Renal cortex interstitium (tissue), 11 donors: ENCODE measurements at regions not wholly inside any gene's neighbourhood (a gene's known extent, or its start where the extent isn't known, plus 50 kb on each side); places are given as distances from the start of the nearest gene placed in this dataset.

Experiments
- DNase-seq, 11 donors: peaks; one replicate each; pipeline ENCODE4 v3.0.0-alpha.2; 2013; ENCODE audit warnings: low read depth in 9 of 11, low spot score in 4 of 11; ENCODE audit errors: extremely low read depth in 1 of 11

GRCh38 chr6:128827675-128828464 is 55.1 kb upstream of the LAMA2 start:
- no peak for DNase-seq

GRCh38 chr6:128826606-128827005 is 56.3 kb upstream of the LAMA2 start:
- no peak for DNase-seq

DNA sequence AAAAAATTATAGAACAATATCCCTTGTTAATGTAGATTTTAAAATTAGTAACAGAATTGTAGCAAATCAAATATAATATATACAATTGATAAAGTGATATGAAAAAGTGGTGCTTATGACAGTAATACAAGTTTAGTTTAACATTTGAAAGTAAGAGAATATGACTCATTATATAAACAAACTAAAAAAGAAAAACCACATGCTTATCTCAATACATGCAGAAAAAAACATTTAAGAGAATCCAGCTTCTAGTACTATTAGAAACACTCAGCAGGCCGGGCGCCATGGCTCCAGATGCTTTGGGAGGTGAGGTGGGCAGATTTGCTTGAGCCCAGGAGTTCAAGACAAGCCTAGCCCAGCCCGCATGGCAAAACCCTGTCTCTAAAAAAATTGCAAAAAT is 60.7 kb upstream of the LAMA2 start:
- DNase-seq, result no peak

GRCh38 chr6:128821116-128821515 is 61.8 kb upstream of the LAMA2 start:
- DNase-seq, result no peak

DNA sequence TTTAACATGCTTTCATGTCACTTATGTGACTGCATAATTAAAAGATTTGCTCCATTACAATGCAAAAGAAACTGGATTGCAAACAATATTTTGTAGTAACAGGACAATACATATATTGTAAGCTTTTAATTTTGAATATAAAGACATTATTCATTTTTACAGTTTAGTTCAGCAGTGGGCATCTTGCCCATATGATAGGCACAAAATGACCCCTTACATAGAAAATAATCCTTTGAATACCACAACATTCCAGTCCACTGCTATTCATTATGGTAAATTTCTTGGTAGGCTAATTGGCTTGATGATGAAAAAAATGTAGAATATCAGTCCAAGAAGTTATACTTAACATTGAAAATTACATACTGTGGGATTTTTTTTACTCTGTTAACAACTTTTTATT is 74.1 kb upstream of the LAMA2 start:
- no peak for DNase-seq

DNA sequence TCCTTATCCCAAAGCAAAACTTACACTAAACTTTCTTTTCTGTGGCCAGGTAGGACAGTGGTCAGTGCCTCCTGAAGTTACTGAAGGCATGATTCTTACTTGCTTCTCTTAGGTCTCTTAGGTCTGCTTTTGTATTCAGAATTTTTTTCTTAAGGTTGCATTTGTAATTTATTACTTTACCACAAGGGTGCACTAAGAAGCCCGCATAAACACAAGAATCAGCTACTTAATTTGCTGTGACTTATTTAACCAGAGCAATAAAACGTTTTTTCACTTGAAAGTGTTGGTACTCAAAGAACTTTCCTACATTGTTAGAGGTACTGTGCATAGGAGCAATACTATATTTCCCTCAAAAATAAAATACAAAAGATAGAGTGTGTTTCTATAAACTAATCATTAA is 75.4 kb upstream of the LAMA2 start:
- DNase-seq, result peak in 8 of 11 donors; percentile 3 to 23 (median 6)

DNA sequence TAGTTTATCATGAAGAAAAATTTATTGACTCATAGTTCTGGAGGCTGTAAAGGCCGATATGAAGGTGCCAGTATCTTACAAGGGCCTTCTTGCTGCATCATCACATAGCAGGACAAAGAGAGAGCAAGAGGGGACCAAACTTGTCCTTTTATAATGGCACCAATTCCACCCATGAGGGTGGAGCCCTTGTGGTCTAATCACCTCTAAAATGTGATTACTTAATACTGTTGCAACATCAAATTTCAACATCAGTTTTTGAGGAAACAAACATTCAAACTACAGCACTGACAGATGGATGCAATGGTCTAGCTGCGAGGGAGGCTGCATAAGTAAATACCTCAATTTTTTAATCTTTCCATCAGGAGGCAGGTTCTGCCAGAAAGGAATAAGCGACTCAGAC is 76.7 kb upstream of the LAMA2 start:
- no peak for DNase-seq

GRCh38 chr6:128803911-128804310 is 79.0 kb upstream of the LAMA2 start:
- no peak for DNase-seq

DNA sequence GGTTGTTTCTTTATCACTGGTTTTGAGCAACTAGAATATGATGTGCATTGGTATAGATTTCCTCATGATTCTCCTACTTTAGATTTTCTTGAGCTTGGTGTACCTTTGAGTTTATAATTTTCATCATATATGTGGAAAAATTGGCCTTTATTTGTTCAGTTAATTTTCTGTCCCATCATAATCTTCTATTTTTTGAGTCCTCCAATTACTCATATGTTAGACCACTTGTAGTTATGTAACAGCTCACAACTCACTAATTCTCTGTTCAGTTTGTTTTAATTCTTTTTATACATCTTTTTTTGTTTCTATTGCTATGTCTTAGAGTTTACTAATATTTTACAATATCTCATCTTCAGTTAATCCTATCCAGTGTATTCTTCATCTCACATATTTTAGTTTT is 81.3 kb upstream of the LAMA2 start:
- DNase-seq, result no peak

DNA sequence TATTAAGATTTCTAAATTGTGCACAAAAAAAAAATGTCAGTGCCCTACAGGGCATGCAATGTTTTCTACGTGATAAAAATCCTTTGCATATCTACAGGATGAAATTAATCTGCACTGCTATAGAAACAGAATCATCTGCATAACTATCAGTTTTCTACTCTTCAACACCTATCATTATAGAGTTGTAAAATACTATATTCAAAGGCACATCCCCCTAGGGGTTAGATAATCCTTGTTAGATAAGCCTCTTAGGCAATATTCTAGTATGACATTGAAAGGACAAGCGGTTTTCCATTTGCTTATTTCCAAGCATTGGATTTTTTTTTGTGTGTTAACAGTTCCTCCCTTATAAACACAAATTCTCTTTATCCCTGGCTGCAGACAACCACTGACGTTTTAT is 98.7 kb upstream of the LAMA2 start:
- DNase-seq, result no peak

DNA sequence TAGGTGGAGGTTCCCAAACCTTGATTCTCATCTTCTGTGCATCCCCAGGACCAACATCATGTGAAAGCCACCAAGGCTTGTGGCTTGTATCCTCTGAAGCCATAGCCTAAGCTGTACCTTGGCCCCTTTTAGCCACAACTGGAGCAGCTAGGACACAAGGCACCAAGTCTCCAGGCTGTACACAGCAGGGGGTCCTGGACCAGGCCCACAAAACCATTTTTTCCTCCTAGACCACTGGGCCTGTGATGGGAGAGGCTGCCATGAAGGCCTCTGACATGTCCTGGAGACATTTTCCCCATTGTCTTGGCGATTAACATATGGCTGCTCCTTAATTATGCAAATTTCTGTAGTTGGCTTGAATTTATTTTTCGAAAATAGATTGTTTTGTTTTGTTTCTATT is 114.8 kb upstream of the LAMA2 start:
- DNase-seq, result no peak

DNA sequence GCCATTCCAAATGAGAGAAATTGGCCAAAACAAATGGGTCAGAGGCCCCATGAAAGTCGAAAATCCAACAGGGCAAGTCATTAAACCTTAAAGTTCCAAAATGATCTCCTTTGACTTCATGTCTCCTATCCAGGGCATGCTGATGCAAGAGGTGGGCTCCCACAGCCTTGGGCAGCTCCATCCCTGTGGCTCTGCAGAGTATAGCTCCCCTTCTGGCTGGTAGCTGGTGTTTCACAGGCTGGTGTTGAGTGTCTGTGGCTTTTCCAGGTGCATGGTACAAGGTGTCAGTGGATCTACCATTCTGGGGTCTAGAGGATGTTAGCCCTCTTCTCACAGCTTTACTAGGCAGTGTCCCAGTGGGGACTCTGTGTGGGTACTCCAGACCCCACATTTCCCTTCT is 115.2 kb upstream of the LAMA2 start:
- no peak for DNase-seq

DNA sequence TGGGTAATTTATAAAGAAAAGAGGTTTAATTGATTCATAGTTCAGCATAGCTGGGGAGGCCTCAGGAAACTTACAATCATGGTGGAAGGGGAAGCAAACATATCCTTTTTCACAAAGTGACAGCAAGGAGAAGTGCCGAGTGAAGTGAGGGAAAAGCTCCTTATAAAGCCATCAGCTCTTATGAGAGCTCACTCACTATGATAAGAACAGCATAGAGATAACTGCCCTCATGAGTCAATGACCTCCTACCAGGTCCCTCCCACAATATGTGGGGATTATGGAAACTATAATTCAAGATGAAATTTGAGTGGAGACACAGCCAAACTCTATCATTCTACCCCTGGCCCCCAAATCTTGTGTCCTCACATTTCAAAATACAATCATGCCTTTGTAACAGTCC is 115.8 kb upstream of the LAMA2 start:
- no peak for DNase-seq

DNA sequence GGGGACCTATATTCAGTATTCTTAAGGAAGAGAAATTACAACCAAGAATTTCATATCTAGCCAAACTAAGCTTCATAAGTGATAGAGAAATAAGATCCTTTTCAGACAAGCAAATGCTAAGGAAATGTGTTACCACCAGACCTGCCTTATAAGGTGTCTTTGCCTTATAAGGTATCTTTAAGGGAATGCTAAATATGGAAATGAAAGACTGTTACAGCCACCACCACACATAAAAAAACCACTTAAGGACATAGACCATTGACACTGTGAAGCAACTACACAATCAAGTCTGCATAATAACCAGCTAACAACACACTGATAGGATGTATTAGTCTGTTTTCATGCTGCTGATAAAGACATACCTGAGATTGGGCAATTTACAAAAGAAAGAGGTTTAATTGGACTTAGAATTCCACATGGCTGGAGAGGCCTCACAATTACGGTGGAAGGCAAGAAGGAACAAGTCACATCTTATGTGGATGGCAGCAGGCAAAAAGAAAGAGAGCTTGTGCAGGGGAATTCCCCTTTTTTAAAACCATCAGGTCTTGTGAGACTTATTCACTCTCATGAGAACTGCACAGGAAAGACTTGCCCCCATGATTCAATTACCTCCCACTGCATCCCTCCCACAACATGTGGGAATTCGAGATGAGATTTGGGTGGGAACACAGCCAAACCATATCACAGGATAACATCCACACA is 119.2 kb upstream of the LAMA2 start:
- no peak for DNase-seq

GRCh38 chr6:128759901-128760300 is 123.0 kb upstream of the LAMA2 start:
- no peak for DNase-seq

GRCh38 chr6:128759447-128759846 is 123.5 kb upstream of the LAMA2 start:
- DNase-seq, result no peak

GRCh38 chr6:128757961-128758360 is 125.0 kb upstream of the LAMA2 start:
- no peak for DNase-seq

DNA sequence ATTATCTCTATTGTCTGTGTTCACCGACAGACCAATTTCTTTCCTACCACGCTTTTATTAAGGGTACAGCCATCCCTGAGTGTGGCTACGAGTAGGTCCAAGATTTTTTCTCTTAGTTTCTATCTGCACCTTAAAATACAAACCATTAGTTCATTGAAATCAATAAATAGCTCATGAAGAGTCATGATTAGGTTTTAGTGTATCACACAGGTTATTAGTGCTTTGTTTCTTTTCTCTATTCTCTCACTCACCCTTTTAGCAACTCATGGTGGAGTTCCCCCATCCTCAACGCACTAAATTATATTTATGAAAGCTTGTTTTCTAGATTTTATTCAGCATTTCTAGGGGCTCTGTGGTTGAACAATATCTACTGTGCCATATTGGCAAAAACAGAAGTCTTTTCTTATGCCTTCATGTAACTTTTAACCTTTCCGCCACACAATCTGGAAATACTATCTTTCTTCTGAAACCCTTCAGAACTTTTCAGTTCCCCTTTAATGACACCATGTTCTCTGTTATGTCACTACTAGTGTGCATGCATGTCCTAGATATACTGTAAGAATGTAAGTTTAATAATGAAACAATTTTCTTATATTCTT is 128.2 kb upstream of the LAMA2 start:
- no peak for DNase-seq

GRCh38 chr6:128743974-128744765 is 138.8 kb upstream of the LAMA2 start:
- DNase-seq, result no peak

- DNase-seq, result no peak
These were observed 140.0 kb upstream of the LAMA2 start for GRCh38 chr6:128742900-128743299.
